ENCODE measurements at regions not wholly inside any gene's neighbourhood (a gene's known extent, or its start where the extent isn't known, plus 50 kb on each side); places are given as distances from the start of the nearest gene placed in this dataset.

DNA sequence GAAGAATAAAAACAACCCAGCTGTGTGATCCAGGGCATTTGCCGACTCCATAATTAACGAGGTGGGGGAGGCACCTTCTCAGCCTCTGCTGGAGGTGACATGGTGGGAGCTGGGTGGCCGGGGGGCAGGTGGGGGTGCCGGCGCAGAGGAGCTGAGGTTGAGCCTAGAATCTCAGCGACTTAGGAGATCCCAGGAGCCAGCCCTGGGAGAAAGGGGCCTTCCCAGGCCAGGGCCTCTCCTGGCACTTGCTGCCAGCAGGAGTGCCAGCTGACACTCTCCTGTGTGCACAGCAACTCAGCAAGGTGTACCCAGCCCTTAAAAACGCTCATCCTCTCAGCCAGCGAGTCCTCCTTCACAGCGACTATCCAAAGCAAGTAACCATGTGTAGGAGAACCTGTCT lies 62.8 kb upstream of the FCN1 start:
- no peak overlapping the region for H3K27ac ChIP-seq (ENCODE audit: low read length)

DNA sequence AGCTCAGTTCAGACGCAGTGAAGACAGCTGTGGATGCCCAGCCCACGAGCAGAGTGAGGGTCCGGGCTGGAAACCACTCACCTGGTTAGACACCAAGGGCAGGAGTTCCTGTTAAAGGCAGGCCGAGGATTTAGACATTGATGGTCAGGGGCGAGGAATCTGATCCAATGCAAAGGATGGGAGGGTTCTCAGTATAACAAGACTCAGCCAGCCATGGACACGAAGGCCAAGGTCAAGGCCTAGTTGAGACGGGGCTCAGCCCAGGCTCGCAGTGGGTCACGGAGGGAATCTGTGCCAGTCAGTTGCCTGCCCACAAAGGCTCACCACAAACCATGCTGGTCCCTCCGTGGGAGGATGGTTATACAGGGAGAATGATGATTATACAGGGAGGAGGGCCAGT lies 63.3 kb upstream of the FCN1 start:
- no peaks in the 10 kb centered on the region for H3K27me3 ChIP-seq (ENCODE audit: control insufficient read depth, insufficient read depth, low read length)
- no peak overlapping the region for H3K9ac ChIP-seq (ENCODE audit: low read length)
- H3K4me1 ChIP-seq (ENCODE audit: control insufficient read depth, low read depth, low read length): peaks cover 7% of the 10 kb centered on the region
- no peaks in the 10 kb centered on the region for H3K9me3 ChIP-seq (ENCODE audit: control insufficient read depth, low read depth, low read length)
- no peak overlapping the region for H3K27ac ChIP-seq (ENCODE audit: low read length)
- no peak overlapping the region for H3K4me3 ChIP-seq (ENCODE audit: low read length)
- H3K36me3 ChIP-seq (ENCODE audit: control insufficient read depth, low read depth, low read length): no peaks in the 10 kb centered on the region

More for the DNA sequence above, 62.8 kb upstream of the FCN1 start:
- Histone ChIP-seq H3K4me1 (ENCODE audit: control insufficient read depth, low read depth, low read length) (peaks cover 10% of the 10 kb centered on the region), H3K27me3 (ENCODE audit: control insufficient read depth, insufficient read depth, low read length) (no peaks in the 10 kb centered on the region), H3K4me3 (ENCODE audit: low read length) (no peak overlapping the region), H3K36me3 (ENCODE audit: control insufficient read depth, low read depth, low read length) (no peaks in the 10 kb centered on the region), H3K9me3 (ENCODE audit: control insufficient read depth, low read depth, low read length) (no peaks in the 10 kb centered on the region), H3K9ac (ENCODE audit: low read length) (no peak overlapping the region)

GRCh38 chr9:134981829-134982228 lies 64.1 kb upstream of the FCN1 start:
- Histone ChIP-seq H3K9ac (ENCODE audit: low read length) (no peak overlapping the region), H3K27me3 (ENCODE audit: control insufficient read depth, insufficient read depth, low read length) (no peaks in the 10 kb centered on the region), H3K36me3 (ENCODE audit: control insufficient read depth, low read depth, low read length) (no peaks in the 10 kb centered on the region), H3K4me1 (ENCODE audit: control insufficient read depth, low read depth, low read length) (peaks cover 3% of the 10 kb centered on the region), H3K9me3 (ENCODE audit: control insufficient read depth, low read depth, low read length) (no peaks in the 10 kb centered on the region), H3K27ac (ENCODE audit: low read length) (no peak overlapping the region), H3K4me3 (ENCODE audit: low read length) (no peak overlapping the region)

GRCh38 chr9:134982311-134982710 lies 64.6 kb upstream of the FCN1 start:
- H3K4me3 ChIP-seq (ENCODE audit: low read length): no peak overlapping the region
- no peaks in the 10 kb centered on the region for H3K9me3 ChIP-seq (ENCODE audit: control insufficient read depth, low read depth, low read length)
- H3K4me1 ChIP-seq (ENCODE audit: control insufficient read depth, low read depth, low read length): peaks cover 3% of the 10 kb centered on the region
- H3K9ac ChIP-seq (ENCODE audit: low read length): no peak overlapping the region
- no peaks in the 10 kb centered on the region for H3K36me3 ChIP-seq (ENCODE audit: control insufficient read depth, low read depth, low read length)
- H3K27me3 ChIP-seq (ENCODE audit: control insufficient read depth, insufficient read depth, low read length): no peaks in the 10 kb centered on the region
- H3K27ac ChIP-seq (ENCODE audit: low read length): no peak overlapping the region

DNA sequence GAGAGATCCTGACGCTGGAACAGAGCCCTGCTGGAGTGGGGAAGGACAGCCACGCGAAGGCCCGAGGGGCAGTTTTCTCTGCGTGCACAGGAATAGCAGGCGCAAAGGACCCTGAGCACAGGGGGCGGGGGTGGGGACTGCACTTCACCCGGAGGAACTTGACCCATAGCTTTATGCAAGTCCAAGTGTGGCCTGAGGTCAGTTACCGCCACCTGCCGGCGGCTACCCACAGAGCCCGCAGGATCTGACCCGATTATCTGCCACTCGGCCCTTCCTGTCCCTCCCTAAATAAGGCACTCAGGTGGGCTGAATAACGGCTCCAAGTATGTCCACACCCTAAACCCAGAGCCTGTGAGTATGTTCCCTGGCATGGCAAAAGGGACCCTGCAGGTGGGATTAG lies 65.4 kb upstream of the FCN1 start:
- H3K9ac ChIP-seq (ENCODE audit: low read length): no peak overlapping the region
- peaks cover 3% of the 10 kb centered on the region for H3K4me1 ChIP-seq (ENCODE audit: control insufficient read depth, low read depth, low read length)
- no peaks in the 10 kb centered on the region for H3K27me3 ChIP-seq (ENCODE audit: control insufficient read depth, insufficient read depth, low read length)
- no peak overlapping the region for H3K4me3 ChIP-seq (ENCODE audit: low read length)
- H3K9me3 ChIP-seq (ENCODE audit: control insufficient read depth, low read depth, low read length): no peaks in the 10 kb centered on the region
- H3K27ac ChIP-seq (ENCODE audit: low read length): no peak overlapping the region
- H3K36me3 ChIP-seq (ENCODE audit: control insufficient read depth, low read depth, low read length): no peaks in the 10 kb centered on the region

- peaks cover 3% of the 10 kb centered on the region for H3K4me1 ChIP-seq (ENCODE audit: control insufficient read depth, low read depth, low read length)
- H3K36me3 ChIP-seq (ENCODE audit: control insufficient read depth, low read depth, low read length): no peaks in the 10 kb centered on the region
- no peaks in the 10 kb centered on the region for H3K27me3 ChIP-seq (ENCODE audit: control insufficient read depth, insufficient read depth, low read length)
- H3K9ac ChIP-seq (ENCODE audit: low read length): no peak overlapping the region
- no peak overlapping the region for H3K27ac ChIP-seq (ENCODE audit: low read length)
- H3K4me3 ChIP-seq (ENCODE audit: low read length): no peak overlapping the region
- no peaks in the 10 kb centered on the region for H3K9me3 ChIP-seq (ENCODE audit: control insufficient read depth, low read depth, low read length)
Observed at GRCh38 chr9:134983506-134984371, 66.0 kb upstream of the FCN1 start.

GRCh38 chr9:134984372-134985265 lies 66.9 kb upstream of the FCN1 start:
- Histone ChIP-seq H3K4me1 (ENCODE audit: control insufficient read depth, low read depth, low read length) (peaks cover 3% of the 10 kb centered on the region), H3K27ac (ENCODE audit: low read length) (no peak overlapping the region), H3K9ac (ENCODE audit: low read length) (no peak overlapping the region), H3K27me3 (ENCODE audit: control insufficient read depth, insufficient read depth, low read length) (no peaks in the 10 kb centered on the region), H3K36me3 (ENCODE audit: control insufficient read depth, low read depth, low read length) (no peaks in the 10 kb centered on the region), H3K9me3 (ENCODE audit: control insufficient read depth, low read depth, low read length) (no peaks in the 10 kb centered on the region), H3K4me3 (ENCODE audit: low read length) (no peak overlapping the region)

- Histone ChIP-seq H3K36me3 (ENCODE audit: control insufficient read depth, low read depth, low read length) (no peaks in the 10 kb centered on the region), H3K27me3 (ENCODE audit: control insufficient read depth, insufficient read depth, low read length) (no peaks in the 10 kb centered on the region), H3K27ac (ENCODE audit: low read length) (no peak overlapping the region), H3K9me3 (ENCODE audit: control insufficient read depth, low read depth, low read length) (no peaks in the 10 kb centered on the region), H3K4me3 (ENCODE audit: low read length) (no peak overlapping the region), H3K4me1 (ENCODE audit: control insufficient read depth, low read depth, low read length) (peaks cover 3% of the 10 kb centered on the region), H3K9ac (ENCODE audit: low read length) (no peak overlapping the region)
Observed at GRCh38 chr9:134985451-134985850, 67.7 kb upstream of the FCN1 start.

- Histone ChIP-seq H3K36me3 (ENCODE audit: control insufficient read depth, low read depth, low read length) (no peaks in the 10 kb centered on the region), H3K9me3 (ENCODE audit: control insufficient read depth, low read depth, low read length) (no peaks in the 10 kb centered on the region), H3K27ac (ENCODE audit: low read length) (no peak overlapping the region), H3K4me3 (ENCODE audit: low read length) (no peak overlapping the region), H3K4me1 (ENCODE audit: control insufficient read depth, low read depth, low read length) (peaks cover 3% of the 10 kb centered on the region), H3K9ac (ENCODE audit: low read length) (no peak overlapping the region), H3K27me3 (ENCODE audit: control insufficient read depth, insufficient read depth, low read length) (no peaks in the 10 kb centered on the region)
Observed at GRCh38 chr9:134986957-134987356, 69.2 kb upstream of the FCN1 start.

DNA sequence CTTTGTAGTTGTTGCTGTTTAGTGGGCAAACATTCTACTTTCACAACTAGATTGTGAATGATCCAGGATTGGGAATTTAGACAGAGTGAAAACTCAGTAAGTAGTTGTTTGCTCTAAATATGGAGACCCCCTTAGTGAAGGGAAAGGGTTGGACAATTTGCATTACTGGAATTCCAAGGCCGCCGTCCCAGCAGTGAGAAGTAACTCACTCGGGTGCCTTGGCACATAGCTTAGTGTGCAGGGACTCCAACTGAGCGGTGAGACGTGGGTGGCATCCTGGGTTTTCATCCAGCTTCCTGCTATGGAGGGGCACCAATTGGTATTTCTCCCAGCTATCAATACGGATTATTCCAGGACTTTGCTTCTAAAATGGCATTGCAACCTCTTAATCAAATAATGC lies 69.7 kb upstream of the FCN1 start:
- Histone ChIP-seq H3K36me3 (ENCODE audit: control insufficient read depth, low read depth, low read length) (no peaks in the 10 kb centered on the region), H3K27me3 (ENCODE audit: control insufficient read depth, insufficient read depth, low read length) (no peaks in the 10 kb centered on the region), H3K4me3 (ENCODE audit: low read length) (no peak overlapping the region), H3K9ac (ENCODE audit: low read length) (no peak overlapping the region), H3K27ac (ENCODE audit: low read length) (no peak overlapping the region), H3K9me3 (ENCODE audit: control insufficient read depth, low read depth, low read length) (no peaks in the 10 kb centered on the region), H3K4me1 (ENCODE audit: control insufficient read depth, low read depth, low read length) (peaks cover 3% of the 10 kb centered on the region)

- Histone ChIP-seq H3K9me3 (ENCODE audit: control insufficient read depth, low read depth, low read length) (no peaks in the 10 kb centered on the region), H3K36me3 (ENCODE audit: control insufficient read depth, low read depth, low read length) (no peaks in the 10 kb centered on the region), H3K9ac (ENCODE audit: low read length) (no peak overlapping the region), H3K4me1 (ENCODE audit: control insufficient read depth, low read depth, low read length) (no peaks in the 10 kb centered on the region), H3K27me3 (ENCODE audit: control insufficient read depth, insufficient read depth, low read length) (no peaks in the 10 kb centered on the region), H3K4me3 (ENCODE audit: low read length) (no peak overlapping the region), H3K27ac (ENCODE audit: low read length) (no peak overlapping the region)
Observed at GRCh38 chr9:134987906-134988700, 70.4 kb upstream of the FCN1 start.

Measured in iPS-18a (cell line).